GM12878 (cell line): ENCODE measurements at regions not wholly inside any gene's neighbourhood (a gene's known extent, or its start where the extent isn't known, plus 50 kb on each side); places are given as distances from the start of the nearest gene placed in this dataset.

Experiments used
- ATAC-seq: fragments of 200-7000 bp; cut with Tn5 transposase; 3 replicates; pipeline ENCODE4 v1.9.1; 2020; ENCODE audit warnings: mild to moderate bottlenecking, moderate library complexity
- BruUV-seq: library from RNA; stranded (reverse); fragments of 400-500 nt; replicated peaks from 2 replicates; lab custom pipeline; 2021; lab: Mats Ljungman, UMichigan
- CTCF ChIA-PET: fragments of 300-600 bp; sonication (Branson Sonifier 250); formaldehyde crosslinking; extraction: SDS; loops from one replicate; lab custom pipeline; 2021; ENCODE audit warnings: inconsistent platforms; lab: Yijun Ruan, JAX
- POLR2A ChIA-PET: fragments of 350-600 bp; formaldehyde crosslinking; extraction: SDS; loops from one replicate; lab custom pipeline; 2021; ENCODE audit warnings: inconsistent platforms; lab: Charles Lee
- RAD21 ChIA-PET: fragments of 300-600 bp; sonication (Branson Sonifier 250); formaldehyde crosslinking; loops from one replicate; lab custom pipeline; 2023; ENCODE audit warnings: antibody characterized with exemption; ENCODE audit not compliant: unreplicated experiment; lab: Charles Lee
- SMC1A ChIA-PET: fragments of 300-600 bp; sonication (Branson Sonifier 250); formaldehyde crosslinking; loops from one replicate; lab custom pipeline; 2023; ENCODE audit not compliant: unreplicated experiment, uncharacterized antibody; lab: Charles Lee
- DNase-seq: peaks from one replicate; pipeline ENCODE4 v3.0.0-alpha.2; 2011; ENCODE audit warnings: low read depth, low spot score
- FAIRE-seq: peaks from 3 replicates; lab custom pipeline; 2011; peaks lifted over from hg19 to GRCh38; lab: Jason Lieb, UNC
- H2AFZ ChIP-seq: 2 replicates; pipeline ENCODE4 v1.6.0; 2011; ENCODE audit warnings: low read depth, low read length, control low read depth; ENCODE audit not compliant: control insufficient read depth
- H3K27ac ChIP-seq: 2 replicates; pipeline ENCODE4 v1.5.1; 2011; ENCODE audit warnings: control low read depth; ENCODE audit not compliant: control insufficient read depth, insufficient read depth
- H3K27me3 ChIP-seq, 2 experiments: replicated peaks in 1 of 2; 2 replicates each; pipeline versions ENCODE4 v1.6.0 to v1.6.1; 2011; ENCODE audit warnings: low read length in 1 of 2; ENCODE audit not compliant: control insufficient read depth in 2 of 2, insufficient read depth in 2 of 2
- H3K36me3 ChIP-seq, 2 experiments: 2 replicates each; pipeline ENCODE4 v1.5.1; 2011; ENCODE audit warnings: low read length in 1 of 2; ENCODE audit not compliant: control insufficient read depth in 2 of 2, insufficient read depth in 2 of 2
- H3K4me1 ChIP-seq: 2 replicates; pipeline ENCODE4 v1.6.1; 2011; ENCODE audit warnings: mild to moderate bottlenecking, low read length, moderate library complexity, mixed read lengths; ENCODE audit not compliant: control insufficient read depth, insufficient read depth
- H3K4me2 ChIP-seq: 2 replicates; pipeline ENCODE4 v1.6.0; 2011; ENCODE audit warnings: control low read depth; ENCODE audit not compliant: control insufficient read depth, insufficient read depth
- H3K4me3 ChIP-seq: fragments of 200-600 bp; sonication (generic); 2 replicates; pipeline ENCODE4 v1.5.1; 2016
- H3K79me2 ChIP-seq: 2 replicates; pipeline ENCODE4 v1.6.0; 2011; ENCODE audit warnings: low read length; ENCODE audit not compliant: control insufficient read depth, insufficient read depth
- H3K9ac ChIP-seq: 2 replicates; pipeline ENCODE4 v1.8.0; 2011; ENCODE audit warnings: low read length, control low read depth, mixed read lengths; ENCODE audit not compliant: control insufficient read depth, insufficient read depth
- H3K9me3 ChIP-seq: replicated peaks from 3 replicates; pipeline ENCODE4 v1.5.1; 2011; ENCODE audit warnings: mild to moderate bottlenecking, low read length; ENCODE audit not compliant: control insufficient read depth, insufficient read depth
- H4K20me1 ChIP-seq: 2 replicates; pipeline ENCODE4 v1.6.0; 2011; ENCODE audit not compliant: control insufficient read depth, insufficient read depth
- CREB1 ChIP-seq: IDR thresholded peaks from 2 replicates; pipeline ENCODE4 v1.6.1; 2012; ENCODE audit warnings: low read depth, mild to moderate bottlenecking, inconsistent platforms
- CREM ChIP-seq: IDR thresholded peaks from 2 replicates; pipeline ENCODE4 v1.6.1; 2014; ENCODE audit warnings: antibody characterized with exemption, low read depth
- HDAC2 ChIP-seq: fragments of 200-600 bp; sonication (generic); IDR thresholded peaks from 2 replicates; pipeline ENCODE4 v1.6.1; 2017
- HDAC6 ChIP-seq: fragments of 200-600 bp; sonication (generic); IDR thresholded peaks from one replicate; pipeline ENCODE4 v1.8.0; 2017; ENCODE audit warnings: antibody characterized with exemption; ENCODE audit not compliant: unreplicated experiment
- MEF2A ChIP-seq: IDR thresholded peaks from 2 replicates; pipeline ENCODE4 v1.6.1; 2011; ENCODE audit warnings: low read depth, mild to moderate bottlenecking, low read length, moderate library complexity; ENCODE audit not compliant: insufficient read depth
- MYB ChIP-seq: fragments of 150-350 bp; IDR thresholded peaks from 2 replicates; pipeline ENCODE4 v1.6.1; 2014; ENCODE audit warnings: mild to moderate bottlenecking, low read depth, low read length, borderline replicate concordance
- SMAD1 ChIP-seq: fragments of 450-650 bp; IDR thresholded peaks from 2 replicates; pipeline ENCODE4 v1.6.1; 2018; ENCODE audit warnings: mild to moderate bottlenecking, low read depth; ENCODE audit not compliant: partially characterized antibody
- SMAD5 ChIP-seq: IDR thresholded peaks from 2 replicates; pipeline ENCODE4 v1.6.1; 2016; ENCODE audit warnings: antibody characterized with exemption, low read depth
- TBL1XR1 ChIP-seq: IDR thresholded peaks from 2 replicates; pipeline ENCODE4 v1.6.1; 2012; ENCODE audit warnings: low read depth, low read length, improper control_type of control experiment
- ZBED1 ChIP-seq: IDR thresholded peaks from 2 replicates; pipeline ENCODE4 v1.6.1; 2016; ENCODE audit warnings: borderline replicate concordance
- ZNF217 ChIP-seq: fragments of 450-650 bp; IDR thresholded peaks from 2 replicates; pipeline ENCODE4 v1.6.1; 2017; ENCODE audit warnings: antibody characterized with exemption, mild to moderate bottlenecking
- WGBS: methylation state at CpG from one replicate; pipeline ENCODE4 v1.1.6; 2016; ENCODE audit warnings: low lambda C conversion rate; ENCODE audit not compliant: insufficient replicate concordance, insufficient coverage; ENCODE audit errors: missing lambda C conversion rate; 5-methylcytosine and 5-hydroxymethylcytosine counted together
- in situ Hi-C: fragments of 300-500 bp; cut with MboI; formaldehyde crosslinking; loops from 9 replicates; pipeline ENCODE4 v1.14.3; 2018; ENCODE audit warnings: mixed read lengths
- intact Hi-C: fragments of 100-400 bp; cut with micrococcal nuclease; formaldehyde crosslinking; loops from one replicate; pipeline ENCODE4 v1.14.2; 2022; ENCODE audit not compliant: unreplicated experiment
- TF ChIP-seq, protein P1 (sequence below): fragments of 450-650 bp; formaldehyde crosslinking; IDR thresholded peaks from 2 replicates; pipeline ENCODE4 v1.4.0; 2020; ENCODE audit warnings: mild to moderate bottlenecking, moderate library complexity
- TF ChIP-seq, protein P2 (sequence below): fragments of 450-650 bp; IDR thresholded peaks from 2 replicates; pipeline ENCODE4 v1.6.1; 2017; ENCODE audit warnings: low read depth, mild to moderate bottlenecking, moderate library complexity
- TF ChIP-seq, protein P3 (sequence below): IDR thresholded peaks from 2 replicates; pipeline ENCODE4 v1.6.1; 2011; ENCODE audit warnings: low read depth, mild to moderate bottlenecking, low read length, moderate library complexity, borderline replicate concordance; ENCODE audit errors: extremely low read depth

- intact Hi-C loops (no loop called here), in situ Hi-C loops (no loop called here)
- no TSS peak for BruUV-seq
- no peaks in the 10 kb centered on the region for H3K27me3 ChIP-seq
- no peak overlapping the region for H3K4me3 ChIP-seq
- DNase-seq = no peak
- H3K27ac ChIP-seq = no peak overlapping the region
- TF ChIP-seq CREB1 (no peak), HDAC6 (no peak), CREM (no peak), ZBED1 (no peak), TBL1XR1 (no peak), ZNF217 (no peak), HDAC2 (no peak), SMAD1 (no peak), SMAD5 (no peak), MEF2A (no peak), MYB (no peak)
- TF ChIP-seq, protein P1, sequence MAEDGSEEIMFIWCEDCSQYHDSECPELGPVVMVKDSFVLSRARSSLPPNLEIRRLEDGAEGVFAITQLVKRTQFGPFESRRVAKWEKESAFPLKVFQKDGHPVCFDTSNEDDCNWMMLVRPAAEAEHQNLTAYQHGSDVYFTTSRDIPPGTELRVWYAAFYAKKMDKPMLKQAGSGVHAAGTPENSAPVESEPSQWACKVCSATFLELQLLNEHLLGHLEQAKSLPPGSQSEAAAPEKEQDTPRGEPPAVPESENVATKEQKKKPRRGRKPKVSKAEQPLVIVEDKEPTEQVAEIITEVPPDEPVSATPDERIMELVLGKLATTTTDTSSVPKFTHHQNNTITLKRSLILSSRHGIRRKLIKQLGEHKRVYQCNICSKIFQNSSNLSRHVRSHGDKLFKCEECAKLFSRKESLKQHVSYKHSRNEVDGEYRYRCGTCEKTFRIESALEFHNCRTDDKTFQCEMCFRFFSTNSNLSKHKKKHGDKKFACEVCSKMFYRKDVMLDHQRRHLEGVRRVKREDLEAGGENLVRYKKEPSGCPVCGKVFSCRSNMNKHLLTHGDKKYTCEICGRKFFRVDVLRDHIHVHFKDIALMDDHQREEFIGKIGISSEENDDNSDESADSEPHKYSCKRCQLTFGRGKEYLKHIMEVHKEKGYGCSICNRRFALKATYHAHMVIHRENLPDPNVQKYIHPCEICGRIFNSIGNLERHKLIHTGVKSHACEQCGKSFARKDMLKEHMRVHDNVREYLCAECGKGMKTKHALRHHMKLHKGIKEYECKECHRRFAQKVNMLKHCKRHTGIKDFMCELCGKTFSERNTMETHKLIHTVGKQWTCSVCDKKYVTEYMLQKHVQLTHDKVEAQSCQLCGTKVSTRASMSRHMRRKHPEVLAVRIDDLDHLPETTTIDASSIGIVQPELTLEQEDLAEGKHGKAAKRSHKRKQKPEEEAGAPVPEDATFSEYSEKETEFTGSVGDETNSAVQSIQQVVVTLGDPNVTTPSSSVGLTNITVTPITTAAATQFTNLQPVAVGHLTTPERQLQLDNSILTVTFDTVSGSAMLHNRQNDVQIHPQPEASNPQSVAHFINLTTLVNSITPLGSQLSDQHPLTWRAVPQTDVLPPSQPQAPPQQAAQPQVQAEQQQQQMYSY (CRISPR knock-in tag) = no peak
- TF ChIP-seq, protein P2, sequence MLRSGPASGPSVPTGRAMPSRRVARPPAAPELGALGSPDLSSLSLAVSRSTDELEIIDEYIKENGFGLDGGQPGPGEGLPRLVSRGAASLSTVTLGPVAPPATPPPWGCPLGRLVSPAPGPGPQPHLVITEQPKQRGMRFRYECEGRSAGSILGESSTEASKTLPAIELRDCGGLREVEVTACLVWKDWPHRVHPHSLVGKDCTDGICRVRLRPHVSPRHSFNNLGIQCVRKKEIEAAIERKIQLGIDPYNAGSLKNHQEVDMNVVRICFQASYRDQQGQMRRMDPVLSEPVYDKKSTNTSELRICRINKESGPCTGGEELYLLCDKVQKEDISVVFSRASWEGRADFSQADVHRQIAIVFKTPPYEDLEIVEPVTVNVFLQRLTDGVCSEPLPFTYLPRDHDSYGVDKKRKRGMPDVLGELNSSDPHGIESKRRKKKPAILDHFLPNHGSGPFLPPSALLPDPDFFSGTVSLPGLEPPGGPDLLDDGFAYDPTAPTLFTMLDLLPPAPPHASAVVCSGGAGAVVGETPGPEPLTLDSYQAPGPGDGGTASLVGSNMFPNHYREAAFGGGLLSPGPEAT = no peak
- TF ChIP-seq, protein P3, sequence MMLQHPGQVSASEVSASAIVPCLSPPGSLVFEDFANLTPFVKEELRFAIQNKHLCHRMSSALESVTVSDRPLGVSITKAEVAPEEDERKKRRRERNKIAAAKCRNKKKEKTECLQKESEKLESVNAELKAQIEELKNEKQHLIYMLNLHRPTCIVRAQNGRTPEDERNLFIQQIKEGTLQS = no peak
- TF ChIP-seq, all 136 proteins: peak for 0
- ChIA-PET RAD21 (no interaction called here), POLR2A (no interaction called here), CTCF (no interaction called here), SMC1A (interaction anchor here (1.1 to 1.4 kb wide), 2 partner anchors 8 to 21 kb away, joined by 3 read pairs; no protein-coding TSS in a partner anchor)
- Histone ChIP-seq H3K9ac (no peak overlapping the region), H4K20me1 (no peaks in the 10 kb centered on the region), H2AFZ (no peak overlapping the region), H3K4me2 (no peak overlapping the region), H3K36me3 (no peaks in the 10 kb centered on the region), H3K4me1 (no peaks in the 10 kb centered on the region), H3K79me2 (no peaks in the 10 kb centered on the region), H3K9me3 (no peaks in the 10 kb centered on the region)
- 9% methylated on average over 5 of the region's 15 CpGs for WGBS
- ATAC-seq = no peak
- FAIRE-seq = no peak
Measured at GRCh38 chr15:96756656-96757055, 426.2 kb downstream of the NR2F2 start.
